Epithelial cell of esophagus (primary cell): ENCODE measurements at regions not wholly inside any gene's neighbourhood (a gene's known extent, or its start where the extent isn't known, plus 50 kb on each side); places are given as distances from the start of the nearest gene placed in this dataset.

Experiments
- DNase-seq: peaks from one replicate; pipeline ENCODE4 v3.0.0; 2010; ENCODE audit warnings: low read depth
- H3K4me3 ChIP-seq: 2 replicates; pipeline ENCODE4 v1.5.1; 2011; ENCODE audit warnings: mild to moderate bottlenecking, low read length, control low read depth
- CTCF ChIP-seq: IDR thresholded peaks from 2 replicates; pipeline ENCODE4 v1.5.1; 2011; ENCODE audit warnings: low read depth, mild to moderate bottlenecking, low read length, control low read depth, inconsistent platforms; ENCODE audit not compliant: insufficient read depth; ENCODE audit errors: missing control alignments

GRCh38 chr2:221833966-221834365 is 261.9 kb upstream of the EPHA4 start:
- DNase-seq: no peak
- H3K4me3 ChIP-seq: no peak overlapping the region
- TF ChIP-seq CTCF: no peak

- no peak for DNase-seq
- no peak overlapping the region for H3K4me3 ChIP-seq
These were observed 258.9 kb upstream of the EPHA4 start for GRCh38 chr2:221831051-221831450.

GRCh38 chr2:221822416-221822815 is 250.3 kb upstream of the EPHA4 start:
- no peak for DNase-seq
- no peak overlapping the region for H3K4me3 ChIP-seq
- no peak for TF ChIP-seq CTCF

More at GRCh38 chr2:221831051-221831450, 258.9 kb upstream of the EPHA4 start:
- TF ChIP-seq CTCF: no peak

GRCh38 chr2:221818616-221819320 is 246.7 kb upstream of the EPHA4 start:
- DNase-seq: peak; percentile 23
- TF ChIP-seq CTCF: no peak
- H3K4me3 ChIP-seq: no peak overlapping the region

GRCh38 chr2:221817878-221818277 is 245.8 kb upstream of the EPHA4 start:
- H3K4me3 ChIP-seq: no peak overlapping the region
- DNase-seq: no peak
- no peak for TF ChIP-seq CTCF

GRCh38 chr2:221817052-221817451 is 244.9 kb upstream of the EPHA4 start:
- H3K4me3 ChIP-seq: no peak overlapping the region
- TF ChIP-seq CTCF: no peak
- peak; percentile 58 for DNase-seq

GRCh38 chr2:221816566-221816965 is 244.5 kb upstream of the EPHA4 start:
- TF ChIP-seq CTCF: no peak
- no peak overlapping the region for H3K4me3 ChIP-seq
- no peak for DNase-seq
